ENCODE measurements at regions not wholly inside any gene's neighbourhood (a gene's known extent, or its start where the extent isn't known, plus 50 kb on each side); places are given as distances from the start of the nearest gene placed in this dataset.
A peak's percentile ranks its signal among the peaks of the same experiment; 100 is the strongest.

DNA sequence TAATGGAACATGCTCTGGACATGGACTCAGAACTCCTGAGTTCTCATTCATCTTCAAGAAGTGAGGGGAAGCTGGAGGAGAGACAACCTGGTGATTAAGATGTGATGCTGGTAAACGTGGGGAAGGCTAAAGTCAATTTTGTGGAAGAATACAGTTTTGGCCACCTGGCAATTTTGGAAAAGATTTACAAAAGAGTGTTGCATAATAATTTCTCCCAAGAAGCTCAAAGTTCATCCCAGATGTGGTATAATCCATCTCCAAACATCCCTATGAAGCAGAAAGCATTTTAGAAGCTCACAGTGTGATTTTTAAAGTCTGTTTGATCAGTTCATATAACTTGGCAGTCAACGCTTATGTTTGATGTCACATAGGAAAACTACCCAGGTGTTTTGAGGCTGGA is 208.7 kb downstream of the LMX1A start:
- Histone ChIP-seq H3K4me3 (ENCODE audit: low read length) (no peak overlapping the region), H3K9ac (ENCODE audit: low read length) (no peak overlapping the region)

DNA sequence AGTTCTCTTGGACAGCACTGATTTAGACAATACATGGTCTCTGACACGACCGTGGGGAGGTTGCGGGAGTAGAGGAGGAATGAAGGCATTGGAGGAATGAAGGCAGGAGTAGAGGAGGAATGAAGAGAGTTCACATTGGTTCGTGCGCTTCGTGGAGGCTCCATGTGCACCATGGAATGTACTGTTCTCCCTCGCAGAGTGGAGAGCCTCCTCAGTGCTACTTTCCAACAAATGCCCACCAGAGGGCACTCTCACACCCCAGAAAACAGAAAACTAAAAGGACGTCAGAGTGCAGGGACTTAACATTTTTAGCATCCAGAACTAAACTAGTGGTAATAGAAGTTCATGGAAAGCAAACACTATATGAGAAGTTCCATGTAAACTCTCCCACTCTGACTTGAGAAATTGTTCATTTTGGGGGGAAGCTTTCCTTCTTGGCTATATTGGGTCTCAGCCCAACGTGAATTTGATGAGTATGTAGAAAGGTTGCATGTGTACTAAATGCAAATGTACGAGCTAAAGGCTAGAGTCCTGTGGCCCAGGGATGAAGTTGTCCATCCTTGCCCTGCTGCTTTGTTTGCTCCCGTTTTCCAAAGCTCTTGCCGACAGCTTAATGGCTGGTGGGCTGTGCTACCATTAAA is 211.6 kb downstream of the LMX1A start:
- Histone ChIP-seq H3K27me3 (replicated peaks; ENCODE audit: control insufficient read depth, insufficient read depth, low read length) (peaks cover 54% of the 10 kb centered on the region), H3K9ac (ENCODE audit: low read length) (no peak overlapping the region), H3K36me3 (ENCODE audit: control insufficient read depth, insufficient read depth, low read length, severe bottlenecking) (no peaks in the 10 kb centered on the region), H3K4me1 (ENCODE audit: control insufficient read depth, insufficient read depth, low read length) (no peaks in the 10 kb centered on the region), H3K4me3 (ENCODE audit: low read length) (no peak overlapping the region), H3K9me3 (ENCODE audit: control insufficient read depth, low read length) (no peaks in the 10 kb centered on the region)
- peak; percentile 73 for DNase-seq (ENCODE audit: low read depth)

More for the DNA sequence above, 208.7 kb downstream of the LMX1A start:
- Histone ChIP-seq H3K4me1 (ENCODE audit: control insufficient read depth, insufficient read depth, low read length) (no peaks in the 10 kb centered on the region), H3K36me3 (ENCODE audit: control insufficient read depth, insufficient read depth, low read length, severe bottlenecking) (no peaks in the 10 kb centered on the region), H3K9me3 (ENCODE audit: control insufficient read depth, low read length) (no peaks in the 10 kb centered on the region), H3K27me3 (replicated peaks; ENCODE audit: control insufficient read depth, insufficient read depth, low read length) (peaks cover 34% of the 10 kb centered on the region)
- no peak for DNase-seq (ENCODE audit: low read depth)

DNA sequence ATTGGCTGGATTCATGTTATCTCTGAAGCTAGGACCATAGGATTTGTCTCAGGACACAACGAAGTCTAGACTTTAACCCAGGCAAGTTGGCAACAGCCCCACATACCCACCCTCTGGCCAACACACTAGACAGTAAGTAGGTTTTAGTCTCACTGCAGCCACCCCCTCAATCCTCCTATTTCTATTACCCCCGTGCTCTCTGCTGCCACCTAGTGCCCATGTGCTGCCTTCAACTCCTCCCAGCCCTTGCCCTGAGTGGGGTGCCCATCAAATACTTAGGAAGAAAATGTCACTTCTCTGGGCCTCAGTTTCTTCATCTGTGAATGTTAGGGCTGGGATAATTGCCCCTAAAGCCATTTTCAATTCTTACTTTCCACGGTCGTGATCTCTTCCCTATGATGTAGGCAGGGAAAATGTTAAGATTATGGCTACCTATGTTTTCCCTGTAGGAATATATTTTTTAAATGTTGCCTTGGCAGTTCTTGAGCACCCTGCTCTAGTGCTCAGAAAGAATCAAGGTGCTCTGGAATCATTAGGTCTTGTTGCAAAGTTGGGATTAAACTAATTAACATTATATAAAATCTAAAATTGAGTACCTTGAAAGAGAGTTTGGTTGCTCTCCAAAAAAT is 213.0 kb downstream of the LMX1A start:
- Histone ChIP-seq H3K27me3 (replicated peaks; ENCODE audit: control insufficient read depth, insufficient read depth, low read length) (peaks cover 52% of the 10 kb centered on the region), H3K4me1 (ENCODE audit: control insufficient read depth, insufficient read depth, low read length) (no peaks in the 10 kb centered on the region), H3K9ac (ENCODE audit: low read length) (no peak overlapping the region), H3K4me3 (ENCODE audit: low read length) (no peak overlapping the region), H3K9me3 (ENCODE audit: control insufficient read depth, low read length) (no peaks in the 10 kb centered on the region), H3K36me3 (ENCODE audit: control insufficient read depth, insufficient read depth, low read length, severe bottlenecking) (no peaks in the 10 kb centered on the region)
- DNase-seq (ENCODE audit: low read depth): no peak

DNA sequence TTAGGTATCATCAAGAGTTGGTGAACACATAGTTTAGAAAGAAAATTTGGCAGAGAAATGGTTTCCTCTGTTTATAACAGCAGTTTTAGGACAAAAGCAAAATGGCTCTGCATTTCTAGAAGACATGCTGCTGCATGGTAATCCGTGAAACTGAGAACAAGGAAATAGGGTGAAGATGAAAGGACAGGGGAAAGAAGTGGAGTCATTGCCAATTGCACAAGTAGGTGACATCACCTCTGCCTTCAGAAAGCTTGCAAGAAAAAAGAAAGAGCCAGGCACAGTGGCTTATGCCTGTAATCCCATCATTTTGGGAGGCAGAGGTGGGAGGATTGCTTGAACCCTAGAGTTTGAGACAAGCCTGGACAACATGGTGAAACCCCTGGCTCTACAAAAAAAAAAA is 217.6 kb downstream of the LMX1A start:
- Histone ChIP-seq H3K4me1 (ENCODE audit: control insufficient read depth, insufficient read depth, low read length) (no peaks in the 10 kb centered on the region), H3K27me3 (replicated peaks; ENCODE audit: control insufficient read depth, insufficient read depth, low read length) (peaks cover 61% of the 10 kb centered on the region), H3K9ac (ENCODE audit: low read length) (no peak overlapping the region), H3K4me3 (ENCODE audit: low read length) (no peak overlapping the region), H3K36me3 (ENCODE audit: control insufficient read depth, insufficient read depth, low read length, severe bottlenecking) (no peaks in the 10 kb centered on the region), H3K9me3 (ENCODE audit: control insufficient read depth, low read length) (no peaks in the 10 kb centered on the region)
- no peak for DNase-seq (ENCODE audit: low read depth)

DNA sequence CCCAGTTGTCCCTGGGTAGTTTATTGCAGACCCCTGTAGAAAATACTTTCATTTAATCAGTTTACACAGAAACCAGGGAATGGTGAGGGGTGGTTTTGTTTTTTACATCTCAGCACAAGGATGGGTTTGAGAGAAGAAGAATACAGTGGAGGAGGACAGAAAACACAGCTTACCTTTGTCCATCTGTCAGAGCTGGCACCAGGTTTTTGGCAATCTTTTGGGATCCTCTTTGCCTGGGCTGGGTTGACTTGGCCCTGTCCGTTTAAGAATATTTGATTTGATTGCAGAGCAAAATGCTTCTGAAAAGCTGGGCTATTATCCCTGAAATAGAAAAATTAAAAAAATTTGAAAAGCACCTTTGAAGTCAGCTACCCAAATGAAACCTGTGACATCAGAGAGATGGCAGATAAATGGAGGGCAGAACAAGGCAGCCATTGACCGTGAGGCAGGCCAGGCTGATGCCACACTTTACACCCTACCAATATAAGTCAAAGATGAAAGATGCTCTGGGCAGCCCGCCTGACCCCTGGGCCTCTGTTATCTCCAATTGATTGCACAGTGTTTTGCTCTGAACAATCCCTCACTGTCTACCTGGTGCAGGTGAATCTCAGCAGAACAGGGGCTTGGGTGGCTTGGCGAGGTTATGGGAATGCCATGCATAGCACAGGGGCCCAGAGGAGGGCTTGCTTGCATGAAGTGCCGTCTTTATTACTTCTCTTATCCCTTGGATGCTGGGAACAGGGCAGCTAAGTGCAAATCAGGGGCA is 218.8 kb downstream of the LMX1A start:
- no peaks in the 10 kb centered on the region for H3K9me3 ChIP-seq (ENCODE audit: control insufficient read depth, low read length)
- H3K27me3 ChIP-seq (replicated peaks; ENCODE audit: control insufficient read depth, insufficient read depth, low read length): peaks cover 68% of the 10 kb centered on the region
- no peak overlapping the region for H3K9ac ChIP-seq (ENCODE audit: low read length)
- no peak overlapping the region for H3K4me3 ChIP-seq (ENCODE audit: low read length)
- no peaks in the 10 kb centered on the region for H3K4me1 ChIP-seq (ENCODE audit: control insufficient read depth, insufficient read depth, low read length)
- no peak for DNase-seq (ENCODE audit: low read depth)
- H3K36me3 ChIP-seq (ENCODE audit: control insufficient read depth, insufficient read depth, low read length, severe bottlenecking): no peaks in the 10 kb centered on the region

DNA sequence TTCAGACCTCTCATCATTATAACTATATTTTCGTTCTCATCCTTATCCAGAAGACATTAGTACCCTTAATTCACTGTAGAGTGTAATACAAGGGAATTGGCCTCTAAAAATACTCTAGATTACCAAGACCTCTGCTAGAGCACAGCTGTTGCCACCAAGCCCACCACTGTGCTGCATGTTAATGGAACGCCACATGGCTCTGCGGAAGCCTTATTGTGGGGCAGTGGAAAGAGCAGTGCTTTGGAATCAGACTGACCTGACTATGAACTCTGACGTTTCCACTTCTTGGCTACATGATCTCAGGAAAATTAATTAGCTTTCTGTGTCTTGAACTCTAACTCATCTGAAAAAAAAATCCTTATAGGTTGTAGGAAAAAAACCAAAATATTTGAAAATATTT is 222.1 kb downstream of the LMX1A start:
- Histone ChIP-seq H3K4me3 (ENCODE audit: low read length) (no peak overlapping the region), H3K36me3 (ENCODE audit: control insufficient read depth, insufficient read depth, low read length, severe bottlenecking) (no peaks in the 10 kb centered on the region), H3K9me3 (ENCODE audit: control insufficient read depth, low read length) (no peaks in the 10 kb centered on the region), H3K4me1 (ENCODE audit: control insufficient read depth, insufficient read depth, low read length) (no peaks in the 10 kb centered on the region), H3K27me3 (replicated peaks; ENCODE audit: control insufficient read depth, insufficient read depth, low read length) (peaks cover 62% of the 10 kb centered on the region), H3K9ac (ENCODE audit: low read length) (no peak overlapping the region)
- DNase-seq (ENCODE audit: low read depth): no peak

DNA sequence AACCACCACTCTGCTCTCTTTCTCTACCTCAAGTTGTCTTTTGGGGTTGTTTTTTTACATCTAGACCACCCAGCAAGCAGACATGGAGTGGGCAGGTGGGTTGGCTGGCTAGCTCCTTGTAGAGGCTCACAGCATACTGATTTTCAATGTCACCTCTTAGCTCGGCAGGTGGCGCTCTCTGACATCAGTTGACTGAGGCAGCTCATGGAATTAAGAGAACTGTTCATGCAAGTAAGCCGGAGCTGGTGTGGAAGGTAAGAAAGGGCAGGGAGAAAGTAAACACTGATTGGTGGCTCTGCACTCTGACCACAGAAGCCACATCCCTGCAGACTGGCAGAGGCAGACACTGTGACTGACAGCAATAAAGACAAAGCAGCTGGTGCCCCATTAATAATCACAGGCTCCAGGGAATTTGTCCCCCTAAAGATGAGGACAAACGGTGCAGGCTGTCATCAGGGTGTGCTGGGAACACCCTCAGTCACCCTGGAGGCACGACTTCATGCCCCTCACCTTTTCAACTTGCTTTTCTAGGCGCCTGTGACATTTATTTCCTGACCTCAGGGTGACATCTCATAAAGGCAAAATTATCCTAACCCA is 226.8 kb downstream of the LMX1A start:
- Histone ChIP-seq H3K9me3 (ENCODE audit: control insufficient read depth, low read length) (no peaks in the 10 kb centered on the region), H3K9ac (ENCODE audit: low read length) (no peak overlapping the region), H3K4me3 (ENCODE audit: low read length) (no peak overlapping the region), H3K36me3 (ENCODE audit: control insufficient read depth, insufficient read depth, low read length, severe bottlenecking) (no peaks in the 10 kb centered on the region), H3K27me3 (replicated peaks; ENCODE audit: control insufficient read depth, insufficient read depth, low read length) (peaks cover 66% of the 10 kb centered on the region), H3K4me1 (ENCODE audit: control insufficient read depth, insufficient read depth, low read length) (no peaks in the 10 kb centered on the region)
- peak; percentile 28 for DNase-seq (ENCODE audit: low read depth)

DNA sequence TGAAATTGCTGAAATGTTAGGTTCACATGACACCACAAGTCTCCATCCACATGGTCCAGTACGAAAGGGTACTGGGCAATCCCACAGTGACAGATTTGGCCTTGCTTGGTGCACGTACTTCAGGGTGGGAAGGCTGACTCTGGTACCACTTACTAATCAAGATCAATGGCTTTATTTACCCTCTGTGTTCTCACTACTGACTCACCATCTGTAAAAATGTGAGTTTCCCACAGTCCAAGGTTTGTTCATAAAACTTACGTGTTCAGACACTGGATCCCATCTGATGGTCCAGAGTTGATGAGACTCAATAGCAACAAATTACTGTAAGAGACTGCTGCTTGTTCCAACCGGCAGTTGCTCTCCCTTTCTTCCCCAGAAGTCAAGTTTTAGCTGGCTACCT is 231.7 kb downstream of the LMX1A start:
- peaks cover 18% of the 10 kb centered on the region for H3K4me1 ChIP-seq (ENCODE audit: control insufficient read depth, insufficient read depth, low read length)
- H3K36me3 ChIP-seq (ENCODE audit: control insufficient read depth, insufficient read depth, low read length, severe bottlenecking): no peaks in the 10 kb centered on the region
- peaks cover 59% of the 10 kb centered on the region for H3K27me3 ChIP-seq (replicated peaks; ENCODE audit: control insufficient read depth, insufficient read depth, low read length)
- H3K9ac ChIP-seq (ENCODE audit: low read length): no peak overlapping the region
- H3K4me3 ChIP-seq (ENCODE audit: low read length): no peak overlapping the region
- H3K9me3 ChIP-seq (ENCODE audit: control insufficient read depth, low read length): no peaks in the 10 kb centered on the region
- no peak for DNase-seq (ENCODE audit: low read depth)

DNA sequence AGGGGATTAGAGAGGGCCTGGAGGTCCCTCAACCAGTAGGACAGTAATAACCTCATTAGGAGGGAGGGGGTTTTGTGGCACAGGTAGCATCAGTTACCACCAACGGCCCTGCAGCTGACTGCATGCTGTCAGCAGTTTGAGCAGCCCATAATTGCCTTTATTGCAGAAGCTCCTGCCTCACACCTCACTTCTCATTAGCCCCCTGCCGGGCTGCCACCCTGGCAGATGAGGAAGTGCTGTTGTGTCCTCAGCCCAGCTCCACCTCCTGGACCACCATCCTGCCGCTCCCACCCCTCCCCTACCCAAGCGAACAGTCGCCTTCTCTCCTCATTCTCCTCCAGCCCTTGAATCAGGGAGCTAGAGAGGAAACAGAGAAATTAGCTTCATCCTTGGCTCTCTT is 237.4 kb downstream of the LMX1A start:
- no peak for DNase-seq (ENCODE audit: low read depth)
- H3K9me3 ChIP-seq (ENCODE audit: control insufficient read depth, low read length): no peaks in the 10 kb centered on the region
- peaks cover 39% of the 10 kb centered on the region for H3K27me3 ChIP-seq (replicated peaks; ENCODE audit: control insufficient read depth, insufficient read depth, low read length)
- no peaks in the 10 kb centered on the region for H3K36me3 ChIP-seq (ENCODE audit: control insufficient read depth, insufficient read depth, low read length, severe bottlenecking)
- no peak overlapping the region for H3K4me3 ChIP-seq (ENCODE audit: low read length)
- H3K9ac ChIP-seq (ENCODE audit: low read length): no peak overlapping the region
- H3K4me1 ChIP-seq (ENCODE audit: control insufficient read depth, insufficient read depth, low read length): peaks cover 34% of the 10 kb centered on the region

DNA sequence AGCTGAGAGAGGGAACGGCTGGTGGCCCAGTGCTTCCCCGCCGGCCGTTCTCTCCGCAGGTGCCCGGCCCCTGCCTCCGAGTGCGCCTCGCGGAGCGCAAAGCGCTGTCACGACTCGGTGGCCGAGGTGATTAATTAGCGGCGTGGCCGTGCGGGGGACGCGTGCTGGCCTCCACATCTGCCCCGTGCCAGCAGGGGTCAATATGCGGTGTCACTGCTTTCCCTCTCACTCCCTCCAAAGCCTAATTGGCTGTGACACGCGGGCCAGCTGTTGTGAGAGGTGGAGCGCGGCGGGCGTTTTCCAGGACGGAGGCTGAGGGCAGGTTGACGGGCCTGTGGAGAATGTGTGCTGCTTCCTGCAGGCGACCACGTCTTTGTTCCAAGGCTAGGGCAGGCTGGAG is 239.0 kb downstream of the LMX1A start:
- Histone ChIP-seq H3K4me1 (ENCODE audit: control insufficient read depth, insufficient read depth, low read length) (peaks cover 18% of the 10 kb centered on the region), H3K9me3 (ENCODE audit: control insufficient read depth, low read length) (no peaks in the 10 kb centered on the region), H3K9ac (ENCODE audit: low read length) (no peak overlapping the region), H3K27me3 (replicated peaks; ENCODE audit: control insufficient read depth, insufficient read depth, low read length) (peaks cover 34% of the 10 kb centered on the region), H3K4me3 (ENCODE audit: low read length) (no peak overlapping the region), H3K36me3 (ENCODE audit: control insufficient read depth, insufficient read depth, low read length, severe bottlenecking) (no peaks in the 10 kb centered on the region)
- no peak for DNase-seq (ENCODE audit: low read depth)

DNA sequence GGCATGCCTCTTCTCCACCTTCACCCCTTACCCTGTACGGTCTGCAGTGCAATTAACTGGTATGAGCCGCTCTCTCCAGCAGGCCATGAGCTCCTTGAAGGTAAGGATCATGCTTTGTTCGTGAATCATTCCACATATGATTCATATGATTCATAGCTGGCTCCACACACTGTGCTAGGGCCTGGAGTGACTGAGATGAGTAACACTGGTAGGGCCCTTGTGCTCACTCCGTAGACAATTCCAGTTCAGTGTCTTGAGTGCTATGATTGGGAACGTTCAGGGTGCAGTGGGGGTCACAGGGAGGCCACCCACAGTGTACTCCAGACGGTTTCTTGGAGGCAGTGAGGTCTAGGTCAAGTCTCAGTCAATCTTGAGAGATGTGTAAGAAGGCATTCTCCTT is 239.8 kb downstream of the LMX1A start:
- DNase-seq (ENCODE audit: low read depth): peak; percentile 10
- Histone ChIP-seq H3K9me3 (ENCODE audit: control insufficient read depth, low read length) (no peaks in the 10 kb centered on the region), H3K36me3 (ENCODE audit: control insufficient read depth, insufficient read depth, low read length, severe bottlenecking) (no peaks in the 10 kb centered on the region), H3K27me3 (replicated peaks; ENCODE audit: control insufficient read depth, insufficient read depth, low read length) (peaks cover 31% of the 10 kb centered on the region), H3K9ac (ENCODE audit: low read length) (no peak overlapping the region), H3K4me3 (ENCODE audit: low read length) (no peak overlapping the region), H3K4me1 (ENCODE audit: control insufficient read depth, insufficient read depth, low read length) (peaks cover 16% of the 10 kb centered on the region)

Measured in adipocyte (in vitro differentiated cells).